Stimulated activated CD4-positive, alpha-beta T cell treated with anti-CD3 and anti-CD28 coated beads, Interleukin-12 subunit alpha, Interleukin-12 subunit beta, amount 100 ng/mL, for 48 hours (primary cell): ENCODE measurements at regions not wholly inside any gene's neighbourhood (a gene's known extent, or its start where the extent isn't known, plus 50 kb on each side); places are given as distances from the start of the nearest gene placed in this dataset.
"Not testable (repeated sequence)": the region's sequence is repeated elsewhere in the genome, so short reads cannot be mapped to it uniquely, and the experiment has no call there.

Experiments
- DNase-seq, 3 donors: peaks; one replicate each; pipeline ENCODE4 v3.0.0-alpha.2; 2020; ENCODE audit warnings: low read depth in 2 of 3, low spot score in 1 of 3

- no peak for DNase-seq
Measured at GRCh38 chrX:18010253-18010652, 149.2 kb upstream of the RAI2 start.

DNA sequence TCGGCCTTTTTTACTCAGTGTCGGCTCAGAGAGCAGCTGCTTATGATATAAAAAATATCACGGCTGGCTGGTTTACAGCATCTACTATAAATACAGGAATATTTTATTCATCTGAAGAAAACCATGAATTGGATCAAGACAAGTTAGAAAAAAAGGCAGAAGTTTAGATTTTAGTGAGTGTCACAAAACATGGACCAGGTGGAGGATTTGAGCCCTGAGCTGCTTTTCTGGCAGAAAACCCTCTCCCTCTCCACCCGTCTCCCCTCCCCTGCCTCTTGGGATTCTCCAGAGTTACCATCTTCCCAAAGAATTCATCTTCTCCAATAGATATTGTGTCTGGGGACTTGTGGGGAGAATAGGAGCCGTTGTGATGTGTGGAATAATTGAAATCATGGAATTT, 142.8 kb upstream of the RAI2 start:
- no peak for DNase-seq

DNA sequence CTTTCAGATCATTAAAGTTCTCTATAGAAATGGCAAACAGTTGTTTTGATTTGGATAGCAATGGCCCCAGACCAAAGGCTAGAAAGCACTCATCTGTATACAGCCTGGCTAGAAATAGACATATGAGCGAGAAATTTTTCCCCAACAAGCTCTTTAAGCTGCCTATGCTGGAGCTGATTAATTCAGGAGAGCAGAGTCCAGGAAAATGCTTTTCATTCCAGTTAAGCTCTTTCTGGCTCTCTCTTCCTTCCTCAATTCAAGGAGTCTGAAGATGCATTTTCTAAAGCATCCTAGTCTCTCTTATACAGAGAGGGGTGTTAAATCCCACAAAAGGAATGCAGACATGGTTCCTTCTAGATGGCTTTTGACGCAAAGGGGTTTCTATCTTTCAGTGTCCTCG, 141.7 kb upstream of the RAI2 start:
- no peak for DNase-seq

- DNase-seq = no peak
Measured at GRCh38 chrX:17994429-17994828, 133.3 kb upstream of the RAI2 start.

DNA sequence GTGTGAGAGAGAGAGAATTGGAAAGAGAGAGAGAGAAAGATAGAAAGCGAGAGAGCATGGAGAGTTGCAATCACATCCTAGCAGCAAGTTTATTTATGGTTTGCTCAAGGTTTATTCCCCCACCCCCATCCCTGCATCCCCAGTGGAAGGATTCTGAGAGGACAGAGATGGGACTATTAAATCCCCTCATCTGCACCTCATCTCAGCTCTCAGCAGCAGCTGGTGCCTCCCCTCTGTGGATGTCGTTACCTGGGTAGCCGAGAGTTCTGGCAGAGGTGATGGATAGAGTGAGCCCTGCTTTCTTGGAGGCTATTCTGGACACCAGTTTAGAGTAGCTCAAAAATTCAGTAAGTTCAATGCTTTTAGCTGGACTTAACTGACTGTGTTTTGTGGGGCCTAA, 132.0 kb upstream of the RAI2 start:
- no peak for DNase-seq

- no peak for DNase-seq
Measured at GRCh38 chrX:17990532-17990931, 129.4 kb upstream of the RAI2 start.

- DNase-seq = no peak
Measured at GRCh38 chrX:17987783-17988182, 126.7 kb upstream of the RAI2 start.

DNA sequence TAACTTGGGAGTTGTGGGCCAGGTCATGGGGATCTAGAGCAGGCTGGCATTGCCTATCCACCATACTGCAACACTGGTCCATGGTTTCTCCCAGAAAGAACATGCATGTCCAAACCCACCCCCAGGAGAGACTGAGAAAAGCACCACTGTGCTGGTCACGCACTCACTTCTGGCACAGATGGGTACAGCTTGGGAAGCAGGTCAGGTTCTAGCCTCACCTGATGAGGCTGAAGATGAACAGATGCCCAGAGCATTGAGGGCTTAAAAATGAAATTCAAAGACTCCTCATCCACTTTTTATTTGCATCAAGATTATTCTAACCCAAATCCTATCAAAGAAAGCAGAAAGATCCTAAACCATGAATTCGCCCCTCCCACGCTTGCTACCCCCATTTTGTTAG, 125.9 kb upstream of the RAI2 start:
- no peak for DNase-seq

DNA sequence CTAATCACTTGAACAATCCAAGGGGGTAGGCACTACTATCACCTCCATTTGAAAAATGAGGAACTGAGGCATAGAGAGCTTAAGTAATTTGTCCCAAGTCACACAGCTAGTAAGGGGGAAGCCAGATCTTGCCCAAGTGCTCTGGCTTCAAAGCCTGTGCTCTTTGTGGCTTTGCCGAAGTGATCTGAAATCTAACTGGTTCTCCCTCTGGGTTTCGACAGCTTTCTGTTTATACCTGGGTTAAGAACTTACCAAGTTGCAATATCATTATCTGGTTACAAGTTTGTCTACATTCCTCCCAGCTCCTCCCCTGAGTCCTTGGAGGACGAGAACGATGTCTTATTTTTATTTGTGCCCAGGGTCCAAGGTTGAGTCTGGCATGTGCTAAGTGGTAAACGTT, 125.3 kb upstream of the RAI2 start:
- no peak for DNase-seq

DNA sequence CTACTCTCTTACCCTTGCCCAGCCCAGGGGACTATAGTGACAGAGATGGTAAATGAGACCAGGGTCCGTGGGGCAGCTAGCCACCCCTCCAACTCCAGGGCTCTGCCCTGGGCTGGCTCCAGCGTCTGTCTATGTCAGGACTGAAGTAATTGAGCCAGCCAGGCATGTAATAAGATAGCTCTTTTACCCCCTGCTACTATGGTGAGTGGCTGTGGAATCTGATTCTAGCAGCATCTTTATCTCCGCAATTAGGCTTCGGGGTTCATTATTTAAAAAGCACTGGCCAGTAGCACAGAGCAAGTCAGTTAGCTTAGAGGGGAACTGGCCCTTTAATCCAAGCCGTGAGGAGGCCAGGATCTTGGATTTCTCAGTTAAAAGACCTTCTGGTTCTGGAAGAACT, 123.3 kb upstream of the RAI2 start:
- DNase-seq = no peak

- DNase-seq = no peak
Measured at GRCh38 chrX:17983389-17983788, 122.3 kb upstream of the RAI2 start.

GRCh38 chrX:17977696-17978095, 116.6 kb upstream of the RAI2 start:
- no peak for DNase-seq

DNA sequence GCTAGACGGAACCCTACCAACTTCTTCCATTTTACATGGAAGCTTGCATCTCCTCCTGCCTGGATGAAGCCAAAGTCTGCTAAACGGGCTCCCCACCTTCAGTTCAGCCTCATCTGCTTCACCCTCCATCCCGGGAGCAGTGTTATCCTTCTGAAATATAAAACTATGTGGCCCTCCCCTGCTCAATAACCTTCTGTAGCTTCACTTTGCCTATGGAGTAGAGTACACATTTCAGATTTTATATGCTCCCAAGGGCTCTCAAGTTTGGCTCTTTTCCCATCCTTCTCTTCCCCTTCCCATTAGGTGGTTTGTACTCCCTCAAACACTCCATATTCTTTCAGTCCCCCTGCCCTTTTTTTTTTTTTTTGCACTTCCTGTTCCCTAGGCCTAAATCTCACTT, 115.9 kb upstream of the RAI2 start:
- DNase-seq = no peak

DNA sequence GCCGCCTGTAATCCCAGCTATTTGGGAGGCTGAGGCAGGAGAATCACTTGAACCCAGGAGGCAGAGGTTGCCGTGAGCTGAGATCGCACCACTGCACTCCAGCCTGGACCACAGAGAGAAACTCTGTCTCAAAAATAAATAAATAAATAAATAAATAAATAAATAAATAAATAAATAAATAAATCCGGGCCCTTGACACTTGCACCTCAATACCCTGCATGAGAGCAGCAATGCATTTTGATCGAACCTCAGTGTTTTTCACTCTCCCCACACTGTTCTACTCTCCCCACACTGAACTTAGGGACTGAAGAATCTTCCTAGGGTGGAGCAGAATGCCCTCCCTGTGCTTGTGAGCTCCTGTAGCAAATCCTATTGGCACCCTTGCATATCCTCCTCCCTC, 114.3 kb upstream of the RAI2 start:
- DNase-seq = not testable (repeated sequence)

GRCh38 chrX:17968367-17968766, 107.3 kb upstream of the RAI2 start:
- DNase-seq = no peak

GRCh38 chrX:17967888-17968287, 106.8 kb upstream of the RAI2 start:
- DNase-seq = no peak

- no peak for DNase-seq
Measured at GRCh38 chrX:17964871-17965270, 103.8 kb upstream of the RAI2 start.

DNA sequence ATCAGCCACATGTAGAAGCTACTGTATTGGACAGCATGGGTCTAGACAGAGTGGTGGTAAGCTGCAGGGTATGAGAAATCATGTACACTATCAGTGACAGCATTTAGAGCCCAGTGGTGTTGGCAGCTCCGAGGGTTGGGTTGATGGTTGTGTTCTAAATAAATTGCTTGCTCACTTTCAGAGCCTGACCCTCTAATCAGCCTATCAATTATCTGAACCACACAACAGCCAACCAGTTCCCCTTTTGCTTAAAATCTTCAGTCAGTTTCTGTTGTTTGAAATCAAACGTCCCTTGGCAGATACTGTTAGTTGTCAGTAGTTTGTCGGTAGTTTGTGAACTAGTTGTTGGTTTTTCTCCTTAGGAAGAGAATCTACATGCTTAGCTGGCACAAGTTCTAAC, 99.8 kb upstream of the RAI2 start:
- DNase-seq = no peak

DNA sequence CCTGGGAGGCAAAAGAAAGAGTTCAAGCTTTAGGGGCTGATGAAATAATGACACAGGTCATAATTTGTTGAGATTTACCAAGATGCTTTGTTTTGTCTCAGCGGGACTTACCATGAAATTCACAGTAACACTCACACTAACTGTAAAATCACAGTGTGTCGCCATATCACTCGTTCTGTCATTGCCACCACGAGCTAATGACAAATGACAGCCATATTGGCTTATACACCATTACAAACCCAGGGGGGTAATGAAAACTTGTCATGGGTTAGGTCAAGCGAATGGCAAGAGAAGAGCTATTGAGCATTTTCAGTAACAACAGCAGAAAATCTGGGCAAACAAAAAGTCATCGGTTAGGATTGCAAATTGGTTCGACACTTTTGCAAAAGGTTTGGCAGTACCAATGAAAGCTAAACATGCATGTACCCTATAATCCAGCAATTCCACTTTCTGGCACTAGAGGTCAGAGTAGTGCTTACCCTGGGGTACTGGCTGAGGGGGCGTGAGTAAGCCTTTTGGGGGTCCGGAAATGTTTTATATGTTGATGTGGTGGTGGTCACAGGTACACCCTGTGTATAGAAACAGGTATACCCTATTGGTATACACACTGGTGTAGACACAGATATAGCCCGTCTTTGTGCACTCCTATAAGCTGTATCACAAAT, 83.9 kb upstream of the RAI2 start:
- peak in 1 of 3 donors; percentile 30 for DNase-seq

GRCh38 chrX:17941171-17941570, 80.1 kb upstream of the RAI2 start:
- not testable (repeated sequence) for DNase-seq

- no peak for DNase-seq
Measured at GRCh38 chrX:17939724-17940123, 78.6 kb upstream of the RAI2 start.

DNA sequence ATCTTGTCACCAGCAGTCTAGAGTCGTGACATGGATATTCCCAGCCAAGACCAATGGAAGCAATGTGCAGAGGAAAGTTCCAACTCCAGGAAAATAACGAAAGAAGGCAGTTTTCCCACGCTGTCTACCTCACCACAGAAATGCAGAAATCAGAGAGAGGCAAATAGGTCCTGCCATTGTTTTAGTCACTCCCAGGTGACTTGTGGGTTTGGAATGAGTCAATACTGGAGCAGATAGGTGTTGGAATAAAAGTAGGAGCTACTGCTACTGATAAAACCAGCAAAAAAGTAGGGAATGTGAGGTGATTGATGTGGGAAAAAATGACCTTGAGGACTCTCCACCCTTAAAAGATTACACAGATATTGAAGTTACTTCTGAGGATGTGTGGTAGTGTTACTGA, 72.8 kb upstream of the RAI2 start:
- DNase-seq = no peak

- no peak for DNase-seq
Measured at GRCh38 chrX:17932781-17933180, 71.7 kb upstream of the RAI2 start.

DNA sequence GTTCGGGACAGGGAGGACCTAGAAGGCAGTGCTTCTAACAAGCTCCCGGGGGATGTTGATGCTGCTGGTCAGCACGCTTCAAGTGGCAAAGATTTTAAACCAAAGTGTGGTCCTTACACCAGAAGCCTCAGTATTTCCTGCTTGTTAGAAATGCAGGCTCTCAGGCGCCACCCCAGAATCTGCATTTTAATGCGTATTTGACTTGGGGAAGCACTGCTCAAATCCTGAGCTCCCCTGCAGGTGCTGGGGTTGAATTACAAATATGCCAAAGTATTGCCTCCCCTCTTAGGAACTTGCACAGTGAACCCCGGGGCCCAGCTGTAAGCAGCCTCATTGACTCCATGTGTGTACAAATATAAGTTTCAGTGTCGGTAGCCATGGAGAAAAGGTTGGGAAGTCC, 70.8 kb upstream of the RAI2 start:
- no peak for DNase-seq
